Neural cell (in vitro differentiated cells): ENCODE measurements at regions not wholly inside any gene's neighbourhood (a gene's known extent, or its start where the extent isn't known, plus 50 kb on each side); places are given as distances from the start of the nearest gene placed in this dataset.

Experiments
- H2AFZ ChIP-seq: fragments of 200-600, 300-800 bp; sonication (generic), shearing (Covaris generic); 2 replicates; pipeline ENCODE4 v1.6.0; 2014; ENCODE audit warnings: low read depth, mild to moderate bottlenecking, antibody characterized with exemption, low read length, moderate library complexity
- H3F3A ChIP-seq: fragments of 200-600 bp; shearing (Covaris generic); 2 replicates; pipeline ENCODE4 v1.6.1; 2016; ENCODE audit warnings: mild to moderate bottlenecking, moderate library complexity, mixed read lengths, antibody characterized with exemption, low read length; ENCODE audit not compliant: insufficient read depth, poor library complexity, severe bottlenecking
- H3K27ac ChIP-seq: fragments of 200-600, 300-800 bp; sonication (generic), shearing (Covaris generic); 2 replicates; pipeline ENCODE4 v1.5.1; 2014; ENCODE audit warnings: mild to moderate bottlenecking, low read length, moderate library complexity
- H3K27me3 ChIP-seq: fragments of 300-800, 200-600 bp; sonication (generic), shearing (Covaris generic); 2 replicates; pipeline ENCODE4 v1.6.0; 2014; ENCODE audit warnings: mild to moderate bottlenecking, low read depth, low read length, moderate library complexity; ENCODE audit not compliant: insufficient read depth
- H3K36me3 ChIP-seq: fragments of 300-800, 200-600 bp; sonication (generic), shearing (Covaris generic); 2 replicates; pipeline ENCODE4 v1.5.1; 2014; ENCODE audit warnings: mild to moderate bottlenecking, antibody characterized with exemption, low read length, moderate library complexity; ENCODE audit not compliant: insufficient read depth
- H3K4me2 ChIP-seq: fragments of 300-800, 200-600 bp; sonication (generic), shearing (Covaris generic); 2 replicates; pipeline ENCODE4 v1.6.0; 2014; ENCODE audit warnings: mild to moderate bottlenecking, low read length
- H3K4me3 ChIP-seq: fragments of 300-800, 200-600 bp; sonication (generic), shearing (Covaris generic); 2 replicates; pipeline ENCODE4 v1.5.1; 2014; ENCODE audit warnings: mild to moderate bottlenecking, low read length, moderate library complexity
- H3K79me2 ChIP-seq: fragments of 200-600 bp; shearing (Covaris generic); replicated peaks from 2 replicates; pipeline ENCODE4 v1.6.0; 2014; ENCODE audit warnings: mild to moderate bottlenecking, low read length, moderate library complexity; ENCODE audit not compliant: insufficient read depth
- H3K9ac ChIP-seq: fragments of 300-800, 200-600 bp; sonication (generic), shearing (Covaris generic); 2 replicates; pipeline ENCODE4 v1.6.1; 2016; ENCODE audit warnings: mild to moderate bottlenecking, low read length, mixed read lengths
- H3K9me2 ChIP-seq: fragments of 200-600 bp; shearing (Covaris generic); 2 replicates; pipeline ENCODE4 v1.6.1; 2016; ENCODE audit warnings: mild to moderate bottlenecking, low read length, mixed read lengths; ENCODE audit not compliant: insufficient read depth
- H3K9me3 ChIP-seq: fragments of 200-600, 300-800 bp; sonication (generic), shearing (Covaris generic); 2 replicates; pipeline ENCODE4 v1.6.1; 2016; ENCODE audit warnings: mild to moderate bottlenecking, mixed run types, low read length, moderate library complexity, mixed read lengths
- H4K20me1 ChIP-seq: fragments of 200-600 bp; shearing (Covaris generic); 2 replicates; pipeline ENCODE4 v1.6.1; 2016; ENCODE audit warnings: mild to moderate bottlenecking, mixed run types; ENCODE audit not compliant: insufficient read depth
- EP300 ChIP-seq: fragments of 450-650 bp; conservative IDR thresholded peaks from 2 replicates; pipeline ENCODE4 v1.6.1; 2014; ENCODE audit warnings: antibody characterized with exemption, mild to moderate bottlenecking, moderate library complexity; ENCODE audit not compliant: poor library complexity, severe bottlenecking
- EZH2 ChIP-seq: fragments of 200-600, 300-800 bp; shearing (Covaris generic), sonication (generic); IDR thresholded peaks from 2 replicates; pipeline ENCODE4 v1.6.1; 2014; ENCODE audit warnings: antibody characterized with exemption, low read length, borderline replicate concordance, mild to moderate bottlenecking; ENCODE audit not compliant: insufficient read depth, poor library complexity, severe bottlenecking
- MXI1 ChIP-seq: fragments of 450-650 bp; conservative IDR thresholded peaks from 2 replicates; pipeline ENCODE4 v1.6.1; 2014; ENCODE audit warnings: antibody characterized with exemption, mild to moderate bottlenecking; ENCODE audit not compliant: poor library complexity, severe bottlenecking
- POLR2AphosphoS5 ChIP-seq: IDR thresholded peaks from 2 replicates; pipeline ENCODE4 v1.6.1; 2012
- RAD21 ChIP-seq: fragments of 450-650 bp; conservative IDR thresholded peaks from 2 replicates; pipeline ENCODE4 v1.6.1; 2014; ENCODE audit warnings: antibody characterized with exemption, mild to moderate bottlenecking, moderate library complexity
- SMC3 ChIP-seq: fragments of 450-650 bp; conservative IDR thresholded peaks from 2 replicates; pipeline ENCODE4 v1.6.1; 2014; ENCODE audit warnings: antibody characterized with exemption, mild to moderate bottlenecking, moderate library complexity; ENCODE audit not compliant: poor library complexity
- TAF1 ChIP-seq: IDR thresholded peaks from 2 replicates; pipeline ENCODE4 v1.6.1; 2012; ENCODE audit warnings: low read depth
- small RNA-seq, 3 experiments: library from RNA; depleted of rRNA; stranded (forward); fragments of <200 nt; gene quantifications; one replicate each; pipeline ENCODE3, GENCODE V24; 2012
- TF ChIP-seq, protein P1 (sequence below): IDR thresholded peaks from 2 replicates; pipeline ENCODE4 v1.6.1; 2012; ENCODE audit warnings: borderline replicate concordance
- TF ChIP-seq, protein P2 (sequence below): fragments of 450-650 bp; IDR thresholded peaks from 2 replicates; pipeline ENCODE4 v1.5.1; 2014; ENCODE audit warnings: antibody characterized with exemption, mild to moderate bottlenecking, moderate library complexity; ENCODE audit not compliant: poor library complexity, severe bottlenecking

DNA sequence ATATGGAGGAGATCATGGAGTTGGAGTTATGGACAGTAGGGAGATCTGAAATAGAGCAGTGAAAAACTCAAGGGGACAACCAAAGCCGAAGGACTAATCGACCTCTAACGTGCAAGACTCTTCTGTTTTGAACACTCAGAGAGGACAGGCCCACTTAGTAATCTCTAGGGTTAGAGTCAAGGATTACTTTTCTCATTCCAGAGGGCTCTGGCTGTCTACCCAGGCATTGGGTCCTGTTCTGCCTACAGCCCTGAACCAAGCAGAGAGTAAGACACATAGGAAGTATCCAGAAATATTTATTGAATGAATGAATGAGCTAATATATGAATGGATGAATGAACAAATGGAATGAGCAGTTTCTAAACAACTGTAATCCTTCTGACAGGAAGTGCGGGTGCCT lies 50.3 kb upstream of the PKDCC start:
- H3K4me2 ChIP-seq, result no peak overlapping the region
- H3K4me3 ChIP-seq, result no peak overlapping the region
- no peak overlapping the region for H3K27ac ChIP-seq

More for the DNA sequence above, 50.3 kb upstream of the PKDCC start:
- TF ChIP-seq TAF1 (no peak), MXI1 (no peak), POLR2AphosphoS5 (no peak), EP300 (no peak), SMC3 (no peak), EZH2 (no peak), RAD21 (no peak)
- TF ChIP-seq, protein P1, sequence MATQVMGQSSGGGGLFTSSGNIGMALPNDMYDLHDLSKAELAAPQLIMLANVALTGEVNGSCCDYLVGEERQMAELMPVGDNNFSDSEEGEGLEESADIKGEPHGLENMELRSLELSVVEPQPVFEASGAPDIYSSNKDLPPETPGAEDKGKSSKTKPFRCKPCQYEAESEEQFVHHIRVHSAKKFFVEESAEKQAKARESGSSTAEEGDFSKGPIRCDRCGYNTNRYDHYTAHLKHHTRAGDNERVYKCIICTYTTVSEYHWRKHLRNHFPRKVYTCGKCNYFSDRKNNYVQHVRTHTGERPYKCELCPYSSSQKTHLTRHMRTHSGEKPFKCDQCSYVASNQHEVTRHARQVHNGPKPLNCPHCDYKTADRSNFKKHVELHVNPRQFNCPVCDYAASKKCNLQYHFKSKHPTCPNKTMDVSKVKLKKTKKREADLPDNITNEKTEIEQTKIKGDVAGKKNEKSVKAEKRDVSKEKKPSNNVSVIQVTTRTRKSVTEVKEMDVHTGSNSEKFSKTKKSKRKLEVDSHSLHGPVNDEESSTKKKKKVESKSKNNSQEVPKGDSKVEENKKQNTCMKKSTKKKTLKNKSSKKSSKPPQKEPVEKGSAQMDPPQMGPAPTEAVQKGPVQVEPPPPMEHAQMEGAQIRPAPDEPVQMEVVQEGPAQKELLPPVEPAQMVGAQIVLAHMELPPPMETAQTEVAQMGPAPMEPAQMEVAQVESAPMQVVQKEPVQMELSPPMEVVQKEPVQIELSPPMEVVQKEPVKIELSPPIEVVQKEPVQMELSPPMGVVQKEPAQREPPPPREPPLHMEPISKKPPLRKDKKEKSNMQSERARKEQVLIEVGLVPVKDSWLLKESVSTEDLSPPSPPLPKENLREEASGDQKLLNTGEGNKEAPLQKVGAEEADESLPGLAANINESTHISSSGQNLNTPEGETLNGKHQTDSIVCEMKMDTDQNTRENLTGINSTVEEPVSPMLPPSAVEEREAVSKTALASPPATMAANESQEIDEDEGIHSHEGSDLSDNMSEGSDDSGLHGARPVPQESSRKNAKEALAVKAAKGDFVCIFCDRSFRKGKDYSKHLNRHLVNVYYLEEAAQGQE, result no peak
- TF ChIP-seq, protein P2, sequence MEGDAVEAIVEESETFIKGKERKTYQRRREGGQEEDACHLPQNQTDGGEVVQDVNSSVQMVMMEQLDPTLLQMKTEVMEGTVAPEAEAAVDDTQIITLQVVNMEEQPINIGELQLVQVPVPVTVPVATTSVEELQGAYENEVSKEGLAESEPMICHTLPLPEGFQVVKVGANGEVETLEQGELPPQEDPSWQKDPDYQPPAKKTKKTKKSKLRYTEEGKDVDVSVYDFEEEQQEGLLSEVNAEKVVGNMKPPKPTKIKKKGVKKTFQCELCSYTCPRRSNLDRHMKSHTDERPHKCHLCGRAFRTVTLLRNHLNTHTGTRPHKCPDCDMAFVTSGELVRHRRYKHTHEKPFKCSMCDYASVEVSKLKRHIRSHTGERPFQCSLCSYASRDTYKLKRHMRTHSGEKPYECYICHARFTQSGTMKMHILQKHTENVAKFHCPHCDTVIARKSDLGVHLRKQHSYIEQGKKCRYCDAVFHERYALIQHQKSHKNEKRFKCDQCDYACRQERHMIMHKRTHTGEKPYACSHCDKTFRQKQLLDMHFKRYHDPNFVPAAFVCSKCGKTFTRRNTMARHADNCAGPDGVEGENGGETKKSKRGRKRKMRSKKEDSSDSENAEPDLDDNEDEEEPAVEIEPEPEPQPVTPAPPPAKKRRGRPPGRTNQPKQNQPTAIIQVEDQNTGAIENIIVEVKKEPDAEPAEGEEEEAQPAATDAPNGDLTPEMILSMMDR, result no peak
- Histone ChIP-seq H3K9me2 (no peaks in the 10 kb centered on the region), H2AFZ (no peak overlapping the region), H3K9ac (no peak overlapping the region), H4K20me1 (no peaks in the 10 kb centered on the region), H3K36me3 (no peaks in the 10 kb centered on the region), H3F3A (no peaks in the 10 kb centered on the region), H3K79me2 (no peaks in the 10 kb centered on the region), H3K27me3 (no peaks in the 10 kb centered on the region), H3K9me3 (no peaks in the 10 kb centered on the region)

Small RNA genes in the stretch of these regions (small RNA-seq; reads per million reads assigned to genes)
- gene RF00019, result 0 to 1.2 (median 0) reads per million in 3 experiments
- 0 to 3.8 (median 0) reads per million in 3 experiments for gene RNU4-63P
